H1 (cell line): ENCODE measurements at regions not wholly inside any gene's neighbourhood (a gene's known extent, or its start where the extent isn't known, plus 50 kb on each side); places are given as distances from the start of the nearest gene placed in this dataset.

Source experiments
- CTCF ChIA-PET: fragments of 300-600 bp; sonication (Branson Sonifier 250); formaldehyde crosslinking; loops from one replicate; lab custom pipeline; 2021; ENCODE audit not compliant: partially characterized antibody; lab: Charles Lee
- POLR2A ChIA-PET: fragments of 300-600 bp; sonication (Branson Sonifier 250); formaldehyde crosslinking; loops from one replicate; lab custom pipeline; 2021; ENCODE audit warnings: inconsistent platforms; ENCODE audit not compliant: partially characterized antibody; lab: Charles Lee
- DNase-seq, 2 experiments: peaks; one replicate each; pipeline versions ENCODE4 v3.0.0 to v3.0.0-alpha.2; 2010 to 2022; ENCODE audit warnings: low spot score in 2 of 2, low read depth in 1 of 2, mixed read lengths in 1 of 2
- FAIRE-seq: peaks from 2 replicates; lab custom pipeline; 2011; peaks lifted over from hg19 to GRCh38; lab: Jason Lieb, UNC
- H2AFZ ChIP-seq: 2 replicates; pipeline ENCODE4 v1.8.1; 2012; ENCODE audit warnings: low read length, inconsistent platforms
- H2AK5ac ChIP-seq: 2 replicates; pipeline ENCODE4 v1.6.1; 2013; ENCODE audit warnings: low read depth, low read length
- H2BK120ac ChIP-seq: replicated peaks from 2 replicates; pipeline ENCODE3; 2013; ENCODE audit warnings: low read depth, low read length, inconsistent platforms
- H2BK12ac ChIP-seq: 2 replicates; pipeline ENCODE4 v1.6.1; 2013; ENCODE audit warnings: low read depth, low read length
- H2BK15ac ChIP-seq: 2 replicates; pipeline ENCODE4 v1.6.1; 2013; ENCODE audit warnings: low read length
- H2BK20ac ChIP-seq: 2 replicates; pipeline ENCODE4 v1.6.1; 2013; ENCODE audit warnings: low read length
- H2BK5ac ChIP-seq: 2 replicates; pipeline ENCODE4 v1.6.1; 2013; ENCODE audit warnings: low read depth, low read length
- H3K14ac ChIP-seq: 2 replicates; pipeline ENCODE4 v1.6.1; 2013; ENCODE audit warnings: inconsistent platforms; ENCODE audit not compliant: insufficient read length
- H3K18ac ChIP-seq: 2 replicates; pipeline ENCODE4 v1.6.1; 2013; ENCODE audit warnings: low read length; ENCODE audit errors: extremely low read depth
- H3K23ac ChIP-seq: 2 replicates; pipeline ENCODE4 v1.6.1; 2013; ENCODE audit warnings: inconsistent platforms; ENCODE audit not compliant: insufficient read length
- H3K23me2 ChIP-seq: 2 replicates; pipeline ENCODE4 v1.6.1; 2013; ENCODE audit warnings: low read depth, low read length
- H3K27ac ChIP-seq: 2 replicates; pipeline ENCODE4 v1.6.1; 2011; ENCODE audit warnings: low read depth, low read length, inconsistent platforms
- H3K27me3 ChIP-seq, 4 experiments: replicated peaks in 1 of 4; 1 replicate in 1 of 4; 2 replicates in 3 of 4; pipeline versions ENCODE4 v1.6.1 to v1.8.1; 2011 to 2013; ENCODE audit warnings: low read length in 3 of 4, mild to moderate bottlenecking in 3 of 4, inconsistent platforms in 2 of 4, mixed read lengths in 2 of 4, moderate library complexity in 1 of 4; ENCODE audit not compliant: control insufficient read depth in 3 of 4, insufficient read depth in 3 of 4; ENCODE audit errors: extremely low read depth in 1 of 4
- H3K36me3 ChIP-seq, 4 experiments: 2 replicates each; pipeline versions ENCODE4 v1.6.1 to v1.8.1; 2011 to 2013; ENCODE audit warnings: mild to moderate bottlenecking in 4 of 4, low read length in 3 of 4, moderate library complexity in 2 of 4, control low read depth in 1 of 4, inconsistent platforms in 1 of 4; ENCODE audit not compliant: insufficient read depth in 4 of 4, control insufficient read depth in 2 of 4
- H3K4ac ChIP-seq: replicated peaks from 2 replicates; pipeline ENCODE3; 2013; ENCODE audit warnings: low read length, low read depth, mixed read lengths, inconsistent platforms; ENCODE audit not compliant: insufficient read length
- H3K4me1 ChIP-seq, 4 experiments: replicated peaks in 1 of 4; 1 replicate in 1 of 4; 2 replicates in 3 of 4; pipeline versions ENCODE4 v1.6.1 to v1.8.1; 2011 to 2013; ENCODE audit warnings: low read length in 3 of 4, inconsistent platforms in 2 of 4, mixed read lengths in 1 of 4; ENCODE audit not compliant: insufficient read depth in 4 of 4, control insufficient read depth in 3 of 4
- H3K4me2 ChIP-seq, 2 experiments: 2 replicates each; pipeline versions ENCODE4 v1.6.1 to v1.8.1; 2011 to 2013; ENCODE audit warnings: low read depth in 2 of 2, low read length in 2 of 2, control low read depth in 1 of 2, inconsistent platforms in 1 of 2, mild to moderate bottlenecking in 1 of 2; ENCODE audit not compliant: insufficient read depth in 1 of 2
- H3K4me3 ChIP-seq, 4 experiments: fragments of 200-600, 300-600 bp in 1 of 4; sonication (generic), shearing (Covaris generic), sonication (Bioruptor Twin) in 1 of 4; 2 replicates each; pipeline versions ENCODE4 v1.5.1 to v1.8.1; 2011 to 2016; ENCODE audit warnings: low read length in 4 of 4, low read depth in 3 of 4, control low read depth in 2 of 4, inconsistent platforms in 2 of 4, mild to moderate bottlenecking in 2 of 4, mixed read lengths in 1 of 4, moderate library complexity in 1 of 4; ENCODE audit not compliant: insufficient read depth in 2 of 4; ENCODE audit errors: extremely low read depth in 1 of 4
- H3K56ac ChIP-seq: replicated peaks from 2 replicates; pipeline ENCODE3; 2013; ENCODE audit warnings: low read depth, mild to moderate bottlenecking, mixed read lengths, low read length, inconsistent platforms; ENCODE audit not compliant: insufficient read length
- H3K79me1 ChIP-seq: 2 replicates; pipeline ENCODE4 v1.6.1; 2013; ENCODE audit warnings: low read depth, low read length, control low read depth
- H3K79me2 ChIP-seq, 2 experiments: 2 replicates each; pipeline versions ENCODE4 v1.6.1 to v1.8.1; 2012 to 2013; ENCODE audit warnings: low read length in 2 of 2, mild to moderate bottlenecking in 2 of 2, inconsistent platforms in 1 of 2; ENCODE audit not compliant: insufficient read depth in 2 of 2, control insufficient read depth in 1 of 2
- H3K9ac ChIP-seq, 4 experiments: replicated peaks in 1 of 4; 1 replicate in 1 of 4; 2 replicates in 3 of 4; pipeline versions ENCODE4 v1.6.1 to v1.8.1; 2011 to 2013; ENCODE audit warnings: low read depth in 3 of 4, low read length in 3 of 4, control low read depth in 2 of 4, mild to moderate bottlenecking in 2 of 4, moderate library complexity in 2 of 4, inconsistent platforms in 1 of 4; ENCODE audit errors: extremely low read depth in 1 of 4
- H3K9me3 ChIP-seq, 2 experiments: 2 replicates each; pipeline versions ENCODE4 v1.6.1 to v1.8.1; 2012 to 2013; ENCODE audit warnings: mild to moderate bottlenecking in 2 of 2, moderate library complexity in 2 of 2, control low read depth in 1 of 2, inconsistent platforms in 1 of 2, low read depth in 1 of 2, low read length in 1 of 2, mixed read lengths in 1 of 2; ENCODE audit not compliant: insufficient read depth in 2 of 2
- H4K20me1 ChIP-seq, 2 experiments: replicated peaks in 1 of 2; 2 replicates each; pipeline versions ENCODE3 to v1.8.1; 2011 to 2013; ENCODE audit warnings: inconsistent platforms in 2 of 2, low read length in 2 of 2, mild to moderate bottlenecking in 1 of 2; ENCODE audit not compliant: insufficient read depth in 2 of 2, control insufficient read depth in 1 of 2
- H4K5ac ChIP-seq: 2 replicates; pipeline ENCODE4 v1.6.1; 2013; ENCODE audit warnings: low read length, low read depth, mixed read lengths, inconsistent platforms; ENCODE audit not compliant: insufficient read length
- H4K8ac ChIP-seq: 2 replicates; pipeline ENCODE4 v1.8.0; 2013; ENCODE audit warnings: mild to moderate bottlenecking, moderate library complexity, low read length, inconsistent platforms; ENCODE audit not compliant: insufficient read depth; ENCODE audit errors: extremely low read depth
- H4K91ac ChIP-seq: replicated peaks from 2 replicates; pipeline ENCODE3; 2013; ENCODE audit warnings: low read length, mixed read lengths, inconsistent platforms; ENCODE audit not compliant: insufficient read length
- BACH1 ChIP-seq: IDR thresholded peaks from 2 replicates; pipeline ENCODE4 v1.6.1; 2012; ENCODE audit warnings: low read length, improper control_type of control experiment
- CBX5 ChIP-seq: fragments of 300-800, 300-1000 bp; sonication (generic); IDR thresholded peaks from 2 replicates; pipeline ENCODE4 v1.7.1; 2016; ENCODE audit warnings: antibody characterized with exemption, low read length, low read depth
- CEBPB ChIP-seq: IDR thresholded peaks from 2 replicates; pipeline ENCODE4 v1.6.1; 2012; ENCODE audit warnings: low read depth, low read length
- CREB1 ChIP-seq: IDR thresholded peaks from 2 replicates; pipeline ENCODE4 v1.6.1; 2012; ENCODE audit warnings: inconsistent platforms
- EP300 ChIP-seq, 2 experiments: IDR thresholded peaks; 1 replicate in 1 of 2; 2 replicates in 1 of 2; pipeline ENCODE4 v1.6.1; 2011 to 2012; ENCODE audit warnings: low read depth in 2 of 2, low read length in 2 of 2, mild to moderate bottlenecking in 2 of 2, borderline replicate concordance in 1 of 2, inconsistent platforms in 1 of 2, moderate library complexity in 1 of 2
- FOSL1 ChIP-seq: IDR thresholded peaks from 2 replicates; pipeline ENCODE4 v1.6.1; 2011; ENCODE audit warnings: mild to moderate bottlenecking, low read depth, low read length, moderate library complexity; ENCODE audit not compliant: insufficient read depth
- RBBP5 ChIP-seq: IDR thresholded peaks from 2 replicates; pipeline ENCODE4 v1.7.1; 2012; ENCODE audit warnings: low read depth, mild to moderate bottlenecking, inconsistent platforms, low read length, moderate library complexity, borderline replicate concordance
- RFX5 ChIP-seq: IDR thresholded peaks from 2 replicates; pipeline ENCODE4 v1.6.1; 2011; ENCODE audit warnings: low read depth, low read length, improper control_type of control experiment, borderline replicate concordance
- RXRA ChIP-seq: IDR thresholded peaks from 2 replicates; pipeline ENCODE4 v1.6.1; 2011; ENCODE audit warnings: low read depth, mild to moderate bottlenecking, low read length, moderate library complexity; ENCODE audit not compliant: insufficient read depth
- TAF1 ChIP-seq: IDR thresholded peaks from 2 replicates; pipeline ENCODE4 v1.6.1; 2011; ENCODE audit warnings: mild to moderate bottlenecking, low read depth, low read length
- USF2 ChIP-seq: IDR thresholded peaks from 2 replicates; pipeline ENCODE4 v1.6.1; 2011; ENCODE audit warnings: low read length, improper control_type of control experiment
- WGBS, 2 experiments: shearing (Covaris generic) in 1 of 2; methylation state at CpG; one replicate each; pipeline versions ENCODE4 v1.1.6 to v1.1.7; 2013 to 2015; ENCODE audit warnings: low lambda C conversion rate in 2 of 2, mixed read lengths in 2 of 2, inconsistent platforms in 1 of 2, low coverage in 1 of 2, missing lambda C conversion rate in 1 of 2; ENCODE audit not compliant: insufficient replicate concordance in 2 of 2, insufficient coverage in 1 of 2, insufficient read length in 1 of 2; ENCODE audit errors: extremely low coverage in 1 of 2, missing lambda C conversion rate in 1 of 2; 5-methylcytosine and 5-hydroxymethylcytosine counted together

- Histone ChIP-seq H2BK20ac (no peak overlapping the region), H3K79me1 (peaks cover 5% of the 10 kb centered on the region; the same call in 1 of the 2 replicates), H3K4me3 (no peak overlapping the region), H2BK5ac (no peak overlapping the region), H3K27me3 (no peaks in the 10 kb centered on the region), H3K14ac (no peak overlapping the region), H3K36me3 (no peaks in the 10 kb centered on the region), H3K23me2 (no peaks in the 10 kb centered on the region), H4K91ac (no peak overlapping the region), H4K5ac (no peak overlapping the region), H2BK12ac (no peak overlapping the region), H3K4me2 (no peak overlapping the region), H2AFZ (no peak overlapping the region), H3K4me1 (peaks cover 0 to 18% (median 10%) of the 10 kb centered on the region in 4 experiments; a peak in 4 of 7 replicates), H3K27ac (no peak overlapping the region), H4K20me1 (peaks cover 0 to 7% of the 10 kb centered on the region in 2 experiments), H3K23ac (no peak overlapping the region), H2BK120ac (no peak overlapping the region), H3K18ac (no peak overlapping the region), H4K8ac (no peak overlapping the region), H2BK15ac (no peak overlapping the region), H3K79me2 (no peaks in the 10 kb centered on the region), H3K9ac (no peak overlapping the region), H3K9me3 (no peaks in the 10 kb centered on the region), H2AK5ac (no peak overlapping the region), H3K4ac (no peak overlapping the region), H3K56ac (no peak overlapping the region)
- TF ChIP-seq RFX5 (no peak), BACH1 (no peak), RBBP5 (no peak), CEBPB (no peak), EP300 (IDR thresholded peaks at IDR 0.05; ENCODE audit: borderline replicate concordance in 1 of 2, low read depth in 2 of 2, low read length in 2 of 2) (no peak), CBX5 (no peak), USF2 (no peak), RXRA (no peak), FOSL1 (no peak), CREB1 (no peak), TAF1 (no peak)
- FAIRE-seq (no peak), DNase-seq (no peak)
- WGBS, 2 experiments: 78% methylated on average over 4 of the region's 4 CpGs; no CpG with 5 or more reads in 1 of the 2 experiments
- ChIA-PET POLR2A (no interaction called here), CTCF (no interaction called here)
Measured at GRCh38 chr15:81755626-81756025, 290.2 kb downstream of the MEX3B start.
